HepG2 (cell line): ENCODE measurements at regions not wholly inside any gene's neighbourhood (a gene's known extent, or its start where the extent isn't known, plus 50 kb on each side); places are given as distances from the start of the nearest gene placed in this dataset.

Experiments
- ATAC-seq: fragments of 200-7000 bp; cut with Tn5 transposase; 3 replicates; pipeline ENCODE4 v1.9.1; 2020; ENCODE audit warnings: mild to moderate bottlenecking, moderate library complexity
- BruUV-seq: library from RNA; stranded (reverse); fragments of 400-500 nt; replicated peaks from 2 replicates; lab custom pipeline; 2021; lab: Mats Ljungman, UMichigan
- CTCF ChIA-PET: fragments of 300-600 bp; formaldehyde crosslinking; extraction: SDS; loops from one replicate; lab custom pipeline; 2021; ENCODE audit warnings: low total read pairs, inconsistent platforms, low intra/inter-chr PET ratio; lab: Yijun Ruan, JAX
- POLR2A ChIA-PET: fragments of 350-600 bp; sonication (Branson Sonifier 250); formaldehyde crosslinking; loops from one replicate; lab custom pipeline; 2020; ENCODE audit warnings: antibody characterized with exemption, inconsistent platforms; lab: Yijun Ruan, JAX
- DNase-seq: peaks from one replicate; pipeline ENCODE4 v3.0.0-alpha.2; 2015; ENCODE audit warnings: low spot score
- FAIRE-seq: peaks from 3 replicates; lab custom pipeline; 2011; peaks lifted over from hg19 to GRCh38; lab: Jason Lieb, UNC
- H2AFZ ChIP-seq: one replicate; pipeline ENCODE4 v1.6.1; 2011; ENCODE audit warnings: low read length, inconsistent platforms
- H3K27ac ChIP-seq: fragments of 300-600 bp; 3 replicates; pipeline ENCODE4 v1.8.0; 2011; ENCODE audit warnings: mixed run types, mild to moderate bottlenecking, mixed read lengths, low read length, inconsistent platforms; ENCODE audit not compliant: insufficient read depth; ENCODE audit errors: extremely low read length
- H3K27me3 ChIP-seq, 2 experiments: fragments of 200-600 bp in 1 of 2; 2 replicates in 1 of 2; 3 replicates in 1 of 2; pipeline versions ENCODE4 v1.6.0 to v1.8.0; 2011; ENCODE audit warnings: low read length in 2 of 2, mild to moderate bottlenecking in 2 of 2, moderate library complexity in 2 of 2, inconsistent platforms in 1 of 2; ENCODE audit not compliant: insufficient read depth in 2 of 2, control insufficient read depth in 1 of 2
- H3K36me3 ChIP-seq, 2 experiments: fragments of 200-600 bp in 1 of 2; replicated peaks in 1 of 2; 2 replicates in 1 of 2; 3 replicates in 1 of 2; pipeline versions ENCODE4 v1.5.1 to v1.8.0; 2011; ENCODE audit warnings: low read length in 2 of 2, inconsistent platforms in 1 of 2; ENCODE audit not compliant: insufficient read depth in 2 of 2, control insufficient read depth in 1 of 2
- H3K4me1 ChIP-seq: 2 replicates; pipeline ENCODE4 v1.5.1; 2012; ENCODE audit warnings: low read length, inconsistent platforms; ENCODE audit not compliant: insufficient read depth
- H3K4me2 ChIP-seq: 2 replicates; pipeline ENCODE4 v1.6.0; 2011; ENCODE audit warnings: low read depth, low read length, inconsistent platforms
- H3K4me3 ChIP-seq, 3 experiments: fragments of 200-600 bp in 1 of 3; sonication (generic), shearing (Covaris generic) in 1 of 3; replicated peaks in 1 of 3; 2 replicates each; pipeline ENCODE4 v1.5.1; 2011 to 2016; ENCODE audit warnings: low read length in 3 of 3, inconsistent platforms in 2 of 3, low read depth in 2 of 3, mild to moderate bottlenecking in 2 of 3, control low read depth in 1 of 3, mixed read lengths in 1 of 3; ENCODE audit not compliant: insufficient read depth in 1 of 3
- H3K79me2 ChIP-seq: one replicate; pipeline ENCODE4 v1.6.1; 2011; ENCODE audit warnings: low read length, inconsistent platforms; ENCODE audit not compliant: insufficient read depth
- H3K9ac ChIP-seq: 2 replicates; pipeline ENCODE4 v1.6.0; 2011; ENCODE audit warnings: mild to moderate bottlenecking, low read depth, low read length, inconsistent platforms; ENCODE audit not compliant: insufficient read depth
- H3K9me3 ChIP-seq: 2 replicates; pipeline ENCODE4 v1.5.1; 2012; ENCODE audit warnings: mild to moderate bottlenecking, low read length
- H4K20me1 ChIP-seq: 2 replicates; pipeline ENCODE4 v1.6.0; 2011; ENCODE audit warnings: inconsistent platforms, mild to moderate bottlenecking, low read length, moderate library complexity; ENCODE audit not compliant: insufficient read depth
- ARNT2 ChIP-seq: sonication (generic); formaldehyde crosslinking; IDR thresholded peaks from 2 replicates; pipeline ENCODE4 v1.8.0; 2022; ENCODE audit warnings: mild to moderate bottlenecking, low read depth, missing genetic modification reagents, moderate library complexity
- PHF21A ChIP-seq: sonication (generic); formaldehyde crosslinking; IDR thresholded peaks from 2 replicates; pipeline ENCODE4 v1.5.0; 2020; ENCODE audit warnings: mild to moderate bottlenecking, missing genetic modification reagents
- YEATS2 ChIP-seq: sonication (generic); formaldehyde crosslinking; IDR thresholded peaks from 2 replicates; pipeline ENCODE4 v1.4.0; 2020; ENCODE audit warnings: missing genetic modification reagents, borderline replicate concordance
- ZKSCAN5 ChIP-seq: sonication (generic); formaldehyde crosslinking; IDR thresholded peaks from 2 replicates; pipeline ENCODE4 v1.5.1; 2020; ENCODE audit warnings: mild to moderate bottlenecking, missing genetic modification reagents
- ZNF20 ChIP-seq: sonication (generic); formaldehyde crosslinking; IDR thresholded peaks from 2 replicates; pipeline ENCODE4 v1.4.0; 2020; ENCODE audit warnings: mild to moderate bottlenecking, moderate library complexity, missing genetic modification reagents
- ZNF510 ChIP-seq: sonication (generic); formaldehyde crosslinking; IDR thresholded peaks from 2 replicates; pipeline ENCODE4 v1.4.0; 2020; ENCODE audit warnings: low read depth, mild to moderate bottlenecking, missing genetic modification reagents
- ZNF546 ChIP-seq: sonication (generic); formaldehyde crosslinking; conservative IDR thresholded peaks from 2 replicates; pipeline ENCODE4 v1.8.1; 2023; ENCODE audit warnings: mild to moderate bottlenecking, missing genetic modification reagents
- ZNF782 ChIP-seq: sonication (generic); formaldehyde crosslinking; IDR thresholded peaks from 2 replicates; pipeline ENCODE4 v1.4.0; 2020; ENCODE audit warnings: missing genetic modification reagents, mild to moderate bottlenecking, borderline replicate concordance
- WGBS: methylation state at CpG from one replicate; pipeline ENCODE4 v1.1.6; 2017; ENCODE audit warnings: low lambda C conversion rate; 5-methylcytosine and 5-hydroxymethylcytosine counted together
- in situ Hi-C: cut with HindIII; loops from 2 replicates; pipeline ENCODE4 v1.10.0; 2017; ENCODE audit warnings: low pct_unique_long_range_greater_than_20kb; ENCODE audit not compliant: extremely low pct_ligation_motif_present
- intact Hi-C: fragments of 100-400 bp; cut with micrococcal nuclease; formaldehyde crosslinking; loops from one replicate; pipeline ENCODE4 v1.10.0; 2022; ENCODE audit not compliant: unreplicated experiment
- TF ChIP-seq, protein P1 (sequence below): sonication (generic); formaldehyde crosslinking; IDR thresholded peaks from 2 replicates; pipeline ENCODE4 v1.4.0; 2020; ENCODE audit warnings: missing genetic modification reagents, mild to moderate bottlenecking, borderline replicate concordance
- TF ChIP-seq, protein P2 (sequence below): sonication (generic); formaldehyde crosslinking; IDR thresholded peaks from 2 replicates; pipeline ENCODE4 v1.8.0; 2022; ENCODE audit warnings: missing genetic modification reagents, mild to moderate bottlenecking, borderline replicate concordance
- TF ChIP-seq, protein P3 (sequence below): fragments of 450-650 bp; IDR thresholded peaks from 2 replicates; pipeline ENCODE4 v1.6.1; 2017

DNA sequence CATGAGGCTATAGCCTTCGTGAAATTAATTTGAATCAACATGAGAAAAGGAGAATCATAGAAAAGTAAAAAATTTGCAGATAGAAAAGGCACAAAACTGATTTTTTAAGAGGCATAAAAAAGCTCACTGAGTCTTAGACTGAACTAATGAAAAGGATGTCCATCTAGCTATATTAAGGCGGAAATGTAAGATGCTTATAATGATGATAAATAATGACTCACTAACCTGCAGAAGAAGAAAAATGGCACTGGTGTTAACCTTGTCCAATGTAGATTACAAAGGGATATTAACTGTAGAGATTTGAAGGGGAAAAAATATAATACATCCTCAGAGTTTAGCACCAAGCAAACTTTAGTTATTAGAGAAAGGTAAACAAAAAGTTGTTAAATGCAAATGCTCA, 1098.0 kb upstream of the DDX18 start:
- Histone ChIP-seq H3K27ac (no peak overlapping the region), H3K4me2 (no peak overlapping the region), H3K79me2 (no peaks in the 10 kb centered on the region), H3K4me3 (no peak overlapping the region), H3K36me3 (no peaks in the 10 kb centered on the region), H3K9me3 (peaks cover 70% of the 10 kb centered on the region), H2AFZ (no peak overlapping the region), H3K27me3 (no peaks in the 10 kb centered on the region), H4K20me1 (no peaks in the 10 kb centered on the region), H3K9ac (no peak overlapping the region), H3K4me1 (no peaks in the 10 kb centered on the region)
- ChIA-PET CTCF (no interaction called here), POLR2A (no interaction called here)
- TF ChIP-seq ZNF782, result no peak
- no peak for TF ChIP-seq PHF21A
- TF ChIP-seq, protein P1, sequence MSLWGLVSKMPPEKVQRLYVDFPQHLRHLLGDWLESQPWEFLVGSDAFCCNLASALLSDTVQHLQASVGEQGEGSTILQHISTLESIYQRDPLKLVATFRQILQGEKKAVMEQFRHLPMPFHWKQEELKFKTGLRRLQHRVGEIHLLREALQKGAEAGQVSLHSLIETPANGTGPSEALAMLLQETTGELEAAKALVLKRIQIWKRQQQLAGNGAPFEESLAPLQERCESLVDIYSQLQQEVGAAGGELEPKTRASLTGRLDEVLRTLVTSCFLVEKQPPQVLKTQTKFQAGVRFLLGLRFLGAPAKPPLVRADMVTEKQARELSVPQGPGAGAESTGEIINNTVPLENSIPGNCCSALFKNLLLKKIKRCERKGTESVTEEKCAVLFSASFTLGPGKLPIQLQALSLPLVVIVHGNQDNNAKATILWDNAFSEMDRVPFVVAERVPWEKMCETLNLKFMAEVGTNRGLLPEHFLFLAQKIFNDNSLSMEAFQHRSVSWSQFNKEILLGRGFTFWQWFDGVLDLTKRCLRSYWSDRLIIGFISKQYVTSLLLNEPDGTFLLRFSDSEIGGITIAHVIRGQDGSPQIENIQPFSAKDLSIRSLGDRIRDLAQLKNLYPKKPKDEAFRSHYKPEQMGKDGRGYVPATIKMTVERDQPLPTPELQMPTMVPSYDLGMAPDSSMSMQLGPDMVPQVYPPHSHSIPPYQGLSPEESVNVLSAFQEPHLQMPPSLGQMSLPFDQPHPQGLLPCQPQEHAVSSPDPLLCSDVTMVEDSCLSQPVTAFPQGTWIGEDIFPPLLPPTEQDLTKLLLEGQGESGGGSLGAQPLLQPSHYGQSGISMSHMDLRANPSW (CRISPR knock-in tag), result no peak
- no peak for TF ChIP-seq ZNF20 (CRISPR knock-in tag)
- TF ChIP-seq, protein P2, sequence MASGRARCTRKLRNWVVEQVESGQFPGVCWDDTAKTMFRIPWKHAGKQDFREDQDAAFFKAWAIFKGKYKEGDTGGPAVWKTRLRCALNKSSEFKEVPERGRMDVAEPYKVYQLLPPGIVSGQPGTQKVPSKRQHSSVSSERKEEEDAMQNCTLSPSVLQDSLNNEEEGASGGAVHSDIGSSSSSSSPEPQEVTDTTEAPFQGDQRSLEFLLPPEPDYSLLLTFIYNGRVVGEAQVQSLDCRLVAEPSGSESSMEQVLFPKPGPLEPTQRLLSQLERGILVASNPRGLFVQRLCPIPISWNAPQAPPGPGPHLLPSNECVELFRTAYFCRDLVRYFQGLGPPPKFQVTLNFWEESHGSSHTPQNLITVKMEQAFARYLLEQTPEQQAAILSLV, result no peak
- no peak for TF ChIP-seq ZNF546 (CRISPR knock-in tag)
- TF ChIP-seq ARNT2 (CRISPR knock-in tag), result no peak
- no peak for TF ChIP-seq ZNF510 (CRISPR knock-in tag)
- TF ChIP-seq, protein P3, sequence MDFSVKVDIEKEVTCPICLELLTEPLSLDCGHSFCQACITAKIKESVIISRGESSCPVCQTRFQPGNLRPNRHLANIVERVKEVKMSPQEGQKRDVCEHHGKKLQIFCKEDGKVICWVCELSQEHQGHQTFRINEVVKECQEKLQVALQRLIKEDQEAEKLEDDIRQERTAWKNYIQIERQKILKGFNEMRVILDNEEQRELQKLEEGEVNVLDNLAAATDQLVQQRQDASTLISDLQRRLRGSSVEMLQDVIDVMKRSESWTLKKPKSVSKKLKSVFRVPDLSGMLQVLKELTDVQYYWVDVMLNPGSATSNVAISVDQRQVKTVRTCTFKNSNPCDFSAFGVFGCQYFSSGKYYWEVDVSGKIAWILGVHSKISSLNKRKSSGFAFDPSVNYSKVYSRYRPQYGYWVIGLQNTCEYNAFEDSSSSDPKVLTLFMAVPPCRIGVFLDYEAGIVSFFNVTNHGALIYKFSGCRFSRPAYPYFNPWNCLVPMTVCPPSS, result no peak
- no peak for TF ChIP-seq ZKSCAN5
- TF ChIP-seq YEATS2 (CRISPR knock-in tag), result no peak
- no peak for FAIRE-seq
- ATAC-seq, result no peak
- intact Hi-C loops (no loop called here), in situ Hi-C loops (no loop called here)
- no peak for DNase-seq
- BruUV-seq, result no TSS peak
- WGBS, result 13% methylated on average over 2 of the region's 2 CpGs
